SK-N-MC (cell line): ENCODE measurements at regions not wholly inside any gene's neighbourhood (a gene's known extent, or its start where the extent isn't known, plus 50 kb on each side); places are given as distances from the start of the nearest gene placed in this dataset.

Experiments used
- DNase-seq: peaks from one replicate; pipeline ENCODE4 v3.0.0-alpha.2; 2011; ENCODE audit warnings: low read depth, low spot score
- H3K27ac ChIP-seq: fragments of 200-600 bp; sonication (generic); 2 replicates; pipeline ENCODE4 v1.5.1; 2016; ENCODE audit warnings: mixed run types
- H3K36me3 ChIP-seq: fragments of 200-600 bp; sonication (generic); 2 replicates; pipeline ENCODE4 v1.6.1; 2017; ENCODE audit warnings: antibody characterized with exemption, low read length, mixed read lengths; ENCODE audit not compliant: insufficient read depth
- H3K4me3 ChIP-seq: fragments of 200-600 bp; sonication (generic); 2 replicates; pipeline ENCODE4 v1.5.1; 2016
- H3K9ac ChIP-seq: fragments of 200-600 bp; sonication (generic); 2 replicates; pipeline ENCODE4 v1.8.0; 2017; ENCODE audit warnings: mixed run types, mixed read lengths; ENCODE audit not compliant: insufficient read length
- H3K9me3 ChIP-seq: fragments of 200-600 bp; sonication (generic); 2 replicates; pipeline ENCODE4 v1.6.1; 2017; ENCODE audit warnings: low read depth, mild to moderate bottlenecking, antibody characterized with exemption, low read length, moderate library complexity, mixed read lengths
- EZH2 ChIP-seq: fragments of 200-600 bp; sonication (generic); IDR thresholded peaks from one replicate; pipeline ENCODE4 v1.6.1; 2017; ENCODE audit warnings: antibody characterized with exemption
- FOXP2 ChIP-seq: optimal IDR thresholded peaks from 2 replicates; pipeline ENCODE3; 2011; ENCODE audit warnings: mild to moderate bottlenecking, moderate library complexity; ENCODE audit not compliant: insufficient read depth; ENCODE audit errors: extremely low read length, control extremely low read depth
- POLR2AphosphoS5 ChIP-seq: IDR thresholded peaks from 2 replicates; pipeline ENCODE4 v1.6.1; 2012; ENCODE audit warnings: mild to moderate bottlenecking, low read depth, low read length, borderline replicate concordance

- TF ChIP-seq FOXP2 (no peak), EZH2 (no peak), POLR2AphosphoS5 (no peak)
- no peaks in the 10 kb centered on the region for H3K36me3 ChIP-seq
- no peak overlapping the region for H3K4me3 ChIP-seq
- H3K9me3 ChIP-seq = no peaks in the 10 kb centered on the region
- H3K9ac ChIP-seq = no peak overlapping the region
- H3K27ac ChIP-seq = no peak overlapping the region
- DNase-seq = no peak
These were observed 527.5 kb downstream of the INHBA start for GRCh38 chr7:41175435-41175834.

DNA sequence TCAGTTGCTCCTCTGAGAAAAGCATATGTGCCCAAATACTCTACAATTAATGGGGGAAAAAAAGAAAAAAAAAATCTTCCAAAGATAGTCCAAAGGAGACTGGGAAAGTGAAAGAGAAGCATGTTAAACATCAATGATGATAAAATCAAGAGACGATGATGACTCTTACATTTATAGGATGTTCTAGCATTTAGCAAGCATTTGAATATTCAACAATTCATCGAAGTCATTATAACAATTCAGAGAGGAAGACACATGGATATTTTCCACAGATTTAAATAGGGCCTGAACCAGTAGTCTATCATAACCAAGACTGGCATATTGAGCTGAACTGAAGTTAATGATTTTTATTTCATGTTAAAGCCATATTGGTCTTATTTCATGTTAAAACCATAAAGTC is 528.4 kb downstream of the INHBA start:
- Histone ChIP-seq H3K36me3 (no peaks in the 10 kb centered on the region), H3K9me3 (no peaks in the 10 kb centered on the region), H3K27ac (no peak overlapping the region), H3K9ac (no peak overlapping the region), H3K4me3 (no peak overlapping the region)
- DNase-seq = no peak
- no peak for TF ChIP-seq EZH2
- no peak for TF ChIP-seq FOXP2
- no peak for TF ChIP-seq POLR2AphosphoS5

DNA sequence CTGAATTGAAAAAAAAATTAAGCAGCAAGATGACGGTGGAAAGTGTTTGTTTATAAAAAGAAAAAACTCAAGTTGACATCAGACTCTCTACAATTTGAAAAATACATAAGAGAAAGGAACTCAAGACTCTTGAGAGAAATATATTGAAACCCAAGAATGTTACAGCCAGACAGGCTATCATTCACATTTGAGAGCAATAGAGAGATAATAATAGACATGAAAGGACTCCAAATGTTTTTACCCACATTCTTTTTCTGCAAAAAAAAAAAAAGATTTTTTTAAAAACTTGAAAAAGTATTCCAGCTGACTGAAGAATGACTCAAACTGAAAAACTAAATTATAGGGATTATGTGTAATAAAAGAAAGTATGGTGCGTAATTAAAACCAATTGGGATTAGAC is 532.4 kb downstream of the INHBA start:
- Histone ChIP-seq H3K4me3 (no peak overlapping the region), H3K36me3 (no peaks in the 10 kb centered on the region), H3K9me3 (no peaks in the 10 kb centered on the region), H3K9ac (no peak overlapping the region), H3K27ac (no peak overlapping the region)
- no peak for DNase-seq
- TF ChIP-seq POLR2AphosphoS5 = no peak
- no peak for TF ChIP-seq EZH2
- no peak for TF ChIP-seq FOXP2

- H3K27ac ChIP-seq = no peak overlapping the region
- H3K9ac ChIP-seq = no peak overlapping the region
- H3K4me3 ChIP-seq = no peak overlapping the region
- no peaks in the 10 kb centered on the region for H3K9me3 ChIP-seq
- TF ChIP-seq POLR2AphosphoS5 (no peak), FOXP2 (no peak), EZH2 (no peak)
- no peaks in the 10 kb centered on the region for H3K36me3 ChIP-seq
- DNase-seq = no peak
These were observed 533.6 kb downstream of the INHBA start for GRCh38 chr7:41169317-41169716.

DNA sequence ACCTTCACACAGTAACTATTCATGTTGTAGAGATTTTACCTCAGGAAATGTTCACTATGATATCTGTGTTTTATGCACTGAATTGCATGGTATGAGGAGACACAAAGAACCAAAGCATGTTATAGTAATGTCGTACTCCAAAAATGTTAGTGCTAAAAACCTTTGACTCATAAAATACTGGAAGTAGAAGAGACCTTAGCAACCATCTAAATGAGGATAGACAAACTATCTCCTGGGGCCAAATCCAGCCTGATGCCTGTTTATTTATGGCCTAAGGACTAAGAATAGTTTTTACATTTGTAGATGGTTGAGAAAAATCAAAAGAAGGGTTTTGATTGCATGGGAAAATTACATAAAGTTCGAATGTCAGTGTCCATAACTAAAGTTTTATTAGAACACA is 535.1 kb downstream of the INHBA start:
- no peak overlapping the region for H3K9ac ChIP-seq
- no peaks in the 10 kb centered on the region for H3K36me3 ChIP-seq
- H3K4me3 ChIP-seq = no peak overlapping the region
- no peak for DNase-seq
- H3K9me3 ChIP-seq = no peaks in the 10 kb centered on the region
- H3K27ac ChIP-seq = no peak overlapping the region
- TF ChIP-seq POLR2AphosphoS5 (no peak), FOXP2 (no peak), EZH2 (no peak)

DNA sequence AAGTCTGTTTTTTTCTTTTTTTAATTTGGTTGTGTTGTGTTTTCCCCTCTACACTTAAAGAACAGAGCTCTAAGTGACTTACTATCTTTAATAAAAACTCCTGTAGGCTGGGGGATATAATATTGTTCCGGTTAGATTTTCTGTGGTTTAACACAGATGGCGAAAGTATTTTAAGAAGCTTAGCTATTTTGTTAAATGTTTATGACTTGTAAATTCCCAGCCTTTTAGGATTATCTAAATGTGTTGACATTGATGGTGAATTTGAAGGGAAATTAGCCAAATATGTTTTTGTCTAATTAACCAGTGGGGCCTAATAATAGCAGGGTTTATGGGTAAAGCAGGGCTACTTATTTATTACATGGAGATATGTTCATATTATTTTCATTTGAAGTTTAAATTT is 538.5 kb downstream of the INHBA start:
- TF ChIP-seq FOXP2 (no peak), EZH2 (no peak), POLR2AphosphoS5 (no peak)
- DNase-seq = no peak
- Histone ChIP-seq H3K27ac (peak overlapping the region; percentile 37; the same call in 1 of the 2 replicates), H3K36me3 (no peaks in the 10 kb centered on the region), H3K9me3 (no peaks in the 10 kb centered on the region; the same call in 1 of the 2 replicates), H3K4me3 (peak overlapping the region; percentile 11; the same call in 1 of the 2 replicates), H3K9ac (no peak overlapping the region)

- DNase-seq = no peak
- Histone ChIP-seq H3K4me3 (peak overlapping the region; percentile 11; the same call in 1 of the 2 replicates), H3K9me3 (no peaks in the 10 kb centered on the region; the same call in 1 of the 2 replicates), H3K36me3 (no peaks in the 10 kb centered on the region), H3K27ac (peak overlapping the region; percentile 37; the same call in 1 of the 2 replicates), H3K9ac (no peak overlapping the region)
- TF ChIP-seq EZH2 (no peak), FOXP2 (no peak), POLR2AphosphoS5 (no peak)
These were observed 538.9 kb downstream of the INHBA start for GRCh38 chr7:41163991-41164390.

DNA sequence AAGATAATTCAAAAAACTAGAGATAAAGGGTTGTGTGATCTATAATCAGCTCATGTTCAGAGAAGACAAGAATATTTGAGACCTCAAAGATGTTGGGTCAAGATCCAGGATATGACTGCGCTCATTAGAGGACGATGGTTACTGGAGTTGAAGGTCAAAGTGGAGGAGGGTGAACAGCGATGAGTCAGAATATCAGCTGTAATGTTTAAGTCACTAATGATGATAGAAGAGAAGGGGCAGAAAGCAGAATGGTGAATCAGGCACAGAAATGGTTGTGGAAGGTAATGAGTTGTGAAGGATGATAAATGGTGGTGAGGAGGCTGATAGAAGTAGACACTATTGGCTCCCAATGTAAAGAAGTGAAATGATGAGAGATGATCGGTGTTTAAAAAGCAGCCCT is 540.3 kb downstream of the INHBA start:
- no peak overlapping the region for H3K27ac ChIP-seq
- no peak overlapping the region for H3K9ac ChIP-seq
- no peaks in the 10 kb centered on the region for H3K36me3 ChIP-seq
- TF ChIP-seq FOXP2 (no peak), POLR2AphosphoS5 (no peak), EZH2 (no peak)
- no peaks in the 10 kb centered on the region; the same call in 1 of the 2 replicates for H3K9me3 ChIP-seq
- H3K4me3 ChIP-seq = no peak overlapping the region
- no peak for DNase-seq

- TF ChIP-seq EZH2 = no peak
- TF ChIP-seq POLR2AphosphoS5 = no peak
- no peak for TF ChIP-seq FOXP2
- H3K9me3 ChIP-seq = no peaks in the 10 kb centered on the region; the same call in 1 of the 2 replicates
- H3K9ac ChIP-seq = no peak overlapping the region
- no peaks in the 10 kb centered on the region for H3K36me3 ChIP-seq
- DNase-seq = no peak
- no peak overlapping the region for H3K27ac ChIP-seq
- H3K4me3 ChIP-seq = no peak overlapping the region
These were observed 541.8 kb downstream of the INHBA start for GRCh38 chr7:41161041-41161587.
